ENCODE measurements at regions not wholly inside any gene's neighbourhood (a gene's known extent, or its start where the extent isn't known, plus 50 kb on each side); places are given as distances from the start of the nearest gene placed in this dataset.

DNA sequence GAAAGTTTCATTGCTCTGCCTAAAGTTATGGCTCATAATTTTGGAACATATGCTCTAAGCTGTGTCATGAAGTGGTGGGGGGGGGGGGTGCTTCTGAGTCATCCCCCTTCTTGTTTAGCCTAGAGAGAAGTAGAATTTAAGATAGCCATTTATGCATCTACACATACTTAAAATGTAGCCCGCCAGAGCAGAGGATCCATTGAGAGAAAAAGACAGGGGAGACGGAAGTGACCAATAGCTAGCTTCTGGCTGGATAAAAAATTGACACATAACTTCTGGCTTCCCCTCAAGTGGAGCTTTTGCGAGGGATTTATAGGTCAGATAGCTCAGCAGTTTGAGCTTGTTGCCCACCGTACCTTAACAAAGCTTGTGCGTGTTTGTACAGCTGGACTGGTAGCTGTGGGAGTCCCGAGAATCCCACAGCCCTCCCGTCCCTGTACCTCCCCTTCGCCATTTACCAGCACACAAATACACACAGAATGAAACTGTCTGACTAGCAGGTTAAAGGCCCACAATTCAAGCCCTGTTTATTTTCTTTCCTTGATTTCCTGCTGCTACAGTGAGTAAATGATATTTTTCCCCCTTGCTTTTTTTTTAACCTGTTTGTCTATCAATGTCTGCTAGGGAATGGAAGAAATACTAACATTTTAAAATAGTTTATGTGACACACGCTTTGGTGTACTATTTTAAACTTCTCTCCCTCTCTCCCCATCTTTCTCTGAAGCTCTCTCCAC lies 232.6 kb upstream of the FERD3L start:
- Mint-ChIP-seq H3K27ac (no peak overlapping the region), H3K4me3 (no peak overlapping the region), H3K9me3 (no peaks in the 10 kb centered on the region), H3K4me1 (no peaks in the 10 kb centered on the region), H3K27me3 (no peaks in the 10 kb centered on the region), H3K36me3 (ENCODE audit: low read depth) (no peaks in the 10 kb centered on the region)
- POLR2A ChIA-PET: interaction anchor here (0.6 kb wide), 1 partner anchor 254 kb away, joined by 4 read pairs; no protein-coding TSS in a partner anchor
- no peak for ATAC-seq (ENCODE audit: low read depth)
- DNase-seq: no peak
- intact Hi-C loops (cut with micrococcal nuclease): no loop called here
- CTCF ChIA-PET: no interaction called here
- TF ChIP-seq, protein P1, sequence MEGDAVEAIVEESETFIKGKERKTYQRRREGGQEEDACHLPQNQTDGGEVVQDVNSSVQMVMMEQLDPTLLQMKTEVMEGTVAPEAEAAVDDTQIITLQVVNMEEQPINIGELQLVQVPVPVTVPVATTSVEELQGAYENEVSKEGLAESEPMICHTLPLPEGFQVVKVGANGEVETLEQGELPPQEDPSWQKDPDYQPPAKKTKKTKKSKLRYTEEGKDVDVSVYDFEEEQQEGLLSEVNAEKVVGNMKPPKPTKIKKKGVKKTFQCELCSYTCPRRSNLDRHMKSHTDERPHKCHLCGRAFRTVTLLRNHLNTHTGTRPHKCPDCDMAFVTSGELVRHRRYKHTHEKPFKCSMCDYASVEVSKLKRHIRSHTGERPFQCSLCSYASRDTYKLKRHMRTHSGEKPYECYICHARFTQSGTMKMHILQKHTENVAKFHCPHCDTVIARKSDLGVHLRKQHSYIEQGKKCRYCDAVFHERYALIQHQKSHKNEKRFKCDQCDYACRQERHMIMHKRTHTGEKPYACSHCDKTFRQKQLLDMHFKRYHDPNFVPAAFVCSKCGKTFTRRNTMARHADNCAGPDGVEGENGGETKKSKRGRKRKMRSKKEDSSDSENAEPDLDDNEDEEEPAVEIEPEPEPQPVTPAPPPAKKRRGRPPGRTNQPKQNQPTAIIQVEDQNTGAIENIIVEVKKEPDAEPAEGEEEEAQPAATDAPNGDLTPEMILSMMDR (IDR thresholded peaks at IDR 0.05): no peak

DNA sequence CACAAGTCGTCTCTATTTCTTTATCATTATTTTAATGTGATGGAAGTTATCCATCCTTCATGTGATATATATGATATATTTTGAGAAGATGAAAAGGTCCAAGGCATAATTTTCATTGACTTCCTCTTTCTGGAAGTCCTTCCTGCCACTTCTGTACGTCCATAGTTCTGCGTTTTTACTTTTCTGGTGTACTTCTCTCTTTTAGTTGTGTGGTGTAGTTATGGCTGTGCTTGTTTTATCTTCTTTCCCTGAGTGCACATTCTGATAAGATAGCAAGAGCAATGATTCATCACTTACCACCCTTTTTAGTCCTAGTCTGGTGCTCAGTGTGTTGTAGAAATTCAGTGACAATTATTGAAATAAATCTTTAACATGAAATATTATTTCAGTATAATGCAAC lies 231.3 kb upstream of the FERD3L start:
- Mint-ChIP-seq H3K9me3 (no peaks in the 10 kb centered on the region), H3K36me3 (ENCODE audit: low read depth) (no peaks in the 10 kb centered on the region), H3K4me1 (no peaks in the 10 kb centered on the region), H3K4me3 (no peak overlapping the region), H3K27me3 (no peaks in the 10 kb centered on the region), H3K27ac (no peak overlapping the region)
- ChIA-PET POLR2A (no interaction called here), CTCF (no interaction called here)
- intact Hi-C loops (cut with micrococcal nuclease): no loop called here
- ATAC-seq (ENCODE audit: low read depth): no peak
- no peak for DNase-seq
- TF ChIP-seq, protein P1 (IDR thresholded peaks at IDR 0.05): no peak

DNA sequence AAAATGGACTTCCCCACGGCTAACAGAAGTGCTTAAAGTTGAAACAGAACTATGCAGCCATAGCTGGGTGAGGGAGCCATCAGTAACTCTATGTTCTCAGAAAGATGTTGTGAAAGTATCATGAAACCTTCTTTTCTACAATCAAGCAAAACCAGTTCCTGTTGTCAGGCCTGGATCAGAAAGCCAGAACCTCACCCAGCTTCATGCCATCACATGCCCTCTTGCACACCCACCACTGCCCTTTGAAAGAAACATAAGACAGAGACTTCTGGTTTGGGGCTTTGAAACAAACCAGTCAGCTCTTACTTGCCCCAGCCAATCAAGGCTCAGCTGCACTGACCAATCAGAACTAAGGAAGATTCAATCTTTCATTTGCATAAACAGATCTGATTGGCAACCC lies 230.8 kb upstream of the FERD3L start:
- Mint-ChIP-seq H3K27me3 (no peaks in the 10 kb centered on the region), H3K27ac (no peak overlapping the region), H3K4me3 (no peak overlapping the region), H3K9me3 (no peaks in the 10 kb centered on the region), H3K36me3 (ENCODE audit: low read depth) (no peaks in the 10 kb centered on the region), H3K4me1 (no peaks in the 10 kb centered on the region)
- ChIA-PET CTCF (no interaction called here), POLR2A (no interaction called here)
- intact Hi-C loops (cut with micrococcal nuclease): no loop called here
- TF ChIP-seq, protein P1 (IDR thresholded peaks at IDR 0.05): no peak
- DNase-seq (no peak), ATAC-seq (ENCODE audit: low read depth) (no peak)

DNA sequence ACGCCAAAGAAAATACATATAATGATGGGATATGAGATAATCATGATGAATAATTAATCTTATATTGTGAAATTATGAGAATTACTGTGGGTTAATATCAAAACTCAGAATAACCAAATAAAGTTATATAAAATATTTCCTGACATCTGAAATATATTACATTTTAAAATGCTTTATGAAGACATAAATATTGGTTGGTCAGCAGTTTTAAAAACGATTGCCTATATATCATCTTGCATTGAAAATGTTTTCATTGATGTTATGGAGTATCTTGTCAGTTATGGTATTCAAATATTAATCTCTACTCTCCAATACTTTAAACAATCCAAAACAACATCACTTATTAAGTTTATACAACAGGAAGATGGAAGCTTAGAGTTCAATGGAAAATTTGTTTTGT lies 228.1 kb upstream of the FERD3L start:
- CTCF ChIA-PET: no interaction called here
- no peak overlapping the region for H3K27ac Mint-ChIP-seq

DNA sequence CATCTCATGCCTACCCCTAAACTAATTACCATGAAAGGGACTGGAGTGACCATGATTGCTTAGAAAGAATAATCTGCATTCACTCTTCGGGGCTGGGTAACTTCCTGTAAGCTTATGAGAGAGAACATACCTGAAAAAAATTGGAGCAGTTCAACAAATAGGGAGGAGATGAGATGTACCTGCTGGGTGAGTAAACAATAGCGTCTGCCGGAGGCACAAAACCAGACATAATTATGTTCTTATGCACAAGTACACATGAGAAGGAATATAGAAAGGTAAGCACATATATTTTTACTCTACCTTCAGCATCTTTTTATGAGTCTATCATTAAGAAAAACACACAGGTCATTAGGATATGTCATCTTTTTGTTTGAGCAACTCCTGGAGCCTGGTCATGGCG lies 224.6 kb upstream of the FERD3L start:
- Mint-ChIP-seq H3K36me3 (ENCODE audit: low read depth) (no peaks in the 10 kb centered on the region), H3K4me3 (no peak overlapping the region), H3K4me1 (no peaks in the 10 kb centered on the region), H3K27me3 (no peaks in the 10 kb centered on the region), H3K27ac (no peak overlapping the region), H3K9me3 (no peaks in the 10 kb centered on the region)
- TF ChIP-seq, protein P1 (IDR thresholded peaks at IDR 0.05): no peak
- DNase-seq (no peak), ATAC-seq (ENCODE audit: low read depth) (no peak)
- ChIA-PET POLR2A (no interaction called here), CTCF (no interaction called here)
- intact Hi-C loops (cut with micrococcal nuclease): no loop called here

More for the DNA sequence above, 228.1 kb upstream of the FERD3L start:
- Mint-ChIP-seq H3K9me3 (no peaks in the 10 kb centered on the region), H3K27me3 (no peaks in the 10 kb centered on the region), H3K4me1 (no peaks in the 10 kb centered on the region), H3K36me3 (ENCODE audit: low read depth) (no peaks in the 10 kb centered on the region), H3K4me3 (no peak overlapping the region)
- DNase-seq (no peak), ATAC-seq (ENCODE audit: low read depth) (no peak)
- POLR2A ChIA-PET: no interaction called here
- intact Hi-C loops (cut with micrococcal nuclease): no loop called here
- TF ChIP-seq, protein P1 (IDR thresholded peaks at IDR 0.05): no peak

Data from activated B cell treated with CpG ODN at 0.5 μM for 24 hours (primary cell).